Peyer's patch (tissue), 4 donors: ENCODE measurements at regions not wholly inside any gene's neighbourhood (a gene's known extent, or its start where the extent isn't known, plus 50 kb on each side); places are given as distances from the start of the nearest gene placed in this dataset.

Experiments used
- DNase-seq, 3 donors: peaks; one replicate each; pipeline ENCODE4 v3.0.0-alpha.2; 2017 to 2019
- H3K27ac ChIP-seq, 4 donors: fragments of 200-600 bp; sonication (generic); one replicate each; pipeline ENCODE4 v1.5.1; 2016 to 2019
- H3K27me3 ChIP-seq, 2 donors: fragments of 200-600 bp; sonication (generic); one replicate each; pipeline ENCODE4 v1.5.1; 2019
- H3K36me3 ChIP-seq, 3 donors: fragments of 200-600 bp; sonication (generic); one replicate each; pipeline ENCODE4 v1.5.1; 2016 to 2019
- H3K4me1 ChIP-seq, 4 donors: fragments of 200-600 bp; sonication (generic); one replicate each; pipeline ENCODE4 v1.5.1; 2016 to 2019
- H3K4me3 ChIP-seq, 4 donors: fragments of 200-600 bp; sonication (generic); 1 replicate in 3 of 4; 2 replicates in 1 of 4; pipeline ENCODE4 v1.5.1; 2016 to 2019; ENCODE audit warnings: mild to moderate bottlenecking in 1 of 4
- H3K9me3 ChIP-seq, 4 donors: fragments of 200-600 bp; sonication (generic); one replicate each; pipeline ENCODE4 v1.5.1; 2016 to 2019; ENCODE audit warnings: mild to moderate bottlenecking in 1 of 4
- CTCF ChIP-seq, 6 experiments: fragments of 450-650 bp in 4 of 6; fragments of 200-600 bp in 2 of 6; sonication (generic) in 1 of 6; IDR thresholded peaks; one replicate each; pipeline ENCODE4 v1.5.1; 2017 to 2019; ENCODE audit warnings: antibody characterized with exemption in 6 of 6, mild to moderate bottlenecking in 3 of 6, moderate library complexity in 1 of 6
- POLR2A ChIP-seq, 2 donors: fragments of 450-650 bp; IDR thresholded peaks; one replicate each; pipeline ENCODE4 v1.5.1; 2017; ENCODE audit warnings: antibody characterized with exemption in 2 of 2, mild to moderate bottlenecking in 2 of 2, moderate library complexity in 2 of 2

DNA sequence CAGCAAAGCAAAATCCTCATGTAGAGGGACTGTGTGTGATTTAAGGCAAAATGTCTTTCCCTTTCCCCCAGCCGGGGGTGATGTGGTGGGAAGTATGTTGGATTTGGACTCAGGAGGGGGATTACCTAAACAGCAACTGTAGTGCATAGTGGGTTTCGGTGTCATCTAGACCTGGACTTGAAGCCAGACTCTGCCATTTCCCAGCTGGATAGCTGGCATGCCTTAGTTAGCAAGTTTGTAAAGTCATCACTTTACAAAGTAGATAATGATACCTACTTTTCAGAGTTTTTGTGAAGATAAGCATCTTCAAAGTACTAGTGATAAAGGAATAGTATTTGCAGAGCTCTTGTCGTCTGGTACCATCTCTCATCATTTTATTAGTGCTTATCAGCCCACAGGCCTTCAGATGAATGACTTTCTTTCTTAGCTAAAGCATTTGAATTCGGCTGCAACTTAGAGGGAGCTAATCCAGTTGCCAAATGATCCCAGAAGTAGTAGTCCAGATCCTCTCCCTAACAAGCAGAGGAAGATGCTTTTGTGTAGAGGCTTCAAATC lies 56.2 kb upstream of the ROR1 start:
- no peaks in the 10 kb centered on the region for H3K9me3 ChIP-seq
- H3K27me3 ChIP-seq: no peaks in the 10 kb centered on the region
- peaks cover 0 to 7% (median 2%) of the 10 kb centered on the region in 4 donors for H3K4me1 ChIP-seq
- no peak for DNase-seq
- no peaks in the 10 kb centered on the region for H3K36me3 ChIP-seq
- no peak for TF ChIP-seq POLR2A (IDR thresholded peaks at IDR 0.05)
- no peak for TF ChIP-seq CTCF (IDR thresholded peaks at IDR 0.05)
- no peak overlapping the region for H3K27ac ChIP-seq
- no peak overlapping the region for H3K4me3 ChIP-seq

- Histone ChIP-seq H3K4me3 (no peak overlapping the region), H3K36me3 (no peaks in the 10 kb centered on the region), H3K9me3 (no peaks in the 10 kb centered on the region), H3K27ac (no peak overlapping the region), H3K4me1 (peaks cover 0 to 7% (median 2%) of the 10 kb centered on the region in 4 donors), H3K27me3 (no peaks in the 10 kb centered on the region)
- TF ChIP-seq POLR2A (IDR thresholded peaks at IDR 0.05) (no peak), CTCF (IDR thresholded peaks at IDR 0.05) (no peak)
- DNase-seq: no peak
Measured at GRCh38 chr1:63718541-63718970, 55.3 kb upstream of the ROR1 start.

GRCh38 chr1:63721531-63722189 lies 52.2 kb upstream of the ROR1 start:
- no peaks in the 10 kb centered on the region for H3K27me3 ChIP-seq
- H3K4me1 ChIP-seq: peaks cover 0 to 7% (median 2%) of the 10 kb centered on the region in 4 donors
- H3K9me3 ChIP-seq: no peaks in the 10 kb centered on the region
- DNase-seq: no peak
- H3K4me3 ChIP-seq: no peak overlapping the region
- H3K36me3 ChIP-seq: no peaks in the 10 kb centered on the region
- H3K27ac ChIP-seq: peak overlapping the region in 1 of 4 donors; percentile 54
- TF ChIP-seq POLR2A (IDR thresholded peaks at IDR 0.05) (no peak), CTCF (IDR thresholded peaks at IDR 0.05) (no peak)

DNA sequence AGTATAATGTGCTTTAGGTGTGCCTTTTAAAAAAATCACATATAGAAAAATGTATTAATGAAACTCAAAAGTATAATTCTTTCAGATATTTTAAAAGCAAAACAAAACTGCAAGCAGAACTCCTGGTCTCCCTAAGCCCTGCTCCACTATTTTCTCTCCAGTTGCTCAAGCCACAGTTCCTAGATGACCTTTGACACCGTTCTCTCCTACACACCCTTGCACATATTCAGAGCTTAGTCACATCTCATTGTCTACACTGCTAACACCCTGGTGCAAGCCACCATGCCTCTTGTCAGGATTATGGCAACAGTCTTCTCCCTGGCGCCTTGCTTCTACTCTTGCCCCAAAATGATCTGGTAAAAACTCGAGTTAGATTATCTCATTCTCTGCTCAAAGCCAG lies 50.2 kb upstream of the ROR1 start:
- Histone ChIP-seq H3K36me3 (no peaks in the 10 kb centered on the region), H3K4me3 (no peak overlapping the region), H3K4me1 (peaks cover 0 to 7% (median 2%) of the 10 kb centered on the region in 4 donors), H3K9me3 (no peaks in the 10 kb centered on the region), H3K27me3 (no peaks in the 10 kb centered on the region), H3K27ac (no peak overlapping the region)
- no peak for TF ChIP-seq POLR2A (IDR thresholded peaks at IDR 0.05)
- peak in 1 of 3 donors; percentile 55 for DNase-seq
